H9 (cell line): ENCODE measurements at regions not wholly inside any gene's neighbourhood (a gene's known extent, or its start where the extent isn't known, plus 50 kb on each side); places are given as distances from the start of the nearest gene placed in this dataset.

Source experiments
- DNase-seq: peaks from one replicate; pipeline ENCODE4 v3.0.0-alpha.2; 2017
- H2AFZ ChIP-seq: one replicate; pipeline ENCODE4 v1.6.1; 2013; ENCODE audit warnings: mild to moderate bottlenecking, low read length, control low read depth, moderate library complexity
- H2AK5ac ChIP-seq: 2 replicates; pipeline ENCODE4 v1.6.1; 2013; ENCODE audit warnings: low read length, control low read depth, mixed read lengths; ENCODE audit not compliant: insufficient read length
- H2BK120ac ChIP-seq: one replicate; pipeline ENCODE4 v1.6.1; 2013; ENCODE audit warnings: low read depth, mild to moderate bottlenecking, low read length, control low read depth, inconsistent platforms; ENCODE audit not compliant: poor library complexity, severe bottlenecking
- H2BK12ac ChIP-seq: 2 replicates; pipeline ENCODE4 v1.6.1; 2013; ENCODE audit warnings: low read length, control low read depth, mixed read lengths, low read depth; ENCODE audit not compliant: insufficient read length
- H2BK15ac ChIP-seq: 2 replicates; pipeline ENCODE4 v1.6.1; 2013; ENCODE audit warnings: low read depth, low read length, control low read depth
- H2BK20ac ChIP-seq: one replicate; pipeline ENCODE4 v1.6.1; 2013; ENCODE audit warnings: low read depth, mild to moderate bottlenecking, low read length, control low read depth, inconsistent platforms; ENCODE audit not compliant: poor library complexity, severe bottlenecking
- H2BK5ac ChIP-seq: 2 replicates; pipeline ENCODE4 v1.6.1; 2013; ENCODE audit warnings: low read length, control low read depth, mixed read lengths; ENCODE audit not compliant: insufficient read length
- H3K14ac ChIP-seq: 2 replicates; pipeline ENCODE4 v1.6.1; 2013; ENCODE audit warnings: low read length, control low read depth; ENCODE audit not compliant: insufficient read depth
- H3K18ac ChIP-seq: 2 replicates; pipeline ENCODE4 v1.6.1; 2013; ENCODE audit warnings: low read depth, mild to moderate bottlenecking, mixed read lengths, low read length, control low read depth; ENCODE audit not compliant: insufficient read length
- H3K23ac ChIP-seq: 2 replicates; pipeline ENCODE4 v1.6.1; 2013; ENCODE audit warnings: low read length, control low read depth, mixed read lengths, low read depth; ENCODE audit not compliant: insufficient read length
- H3K23me2 ChIP-seq: 2 replicates; pipeline ENCODE4 v1.6.1; 2013; ENCODE audit warnings: low read depth, mild to moderate bottlenecking, mixed read lengths, low read length, control low read depth; ENCODE audit not compliant: insufficient read length, poor library complexity, severe bottlenecking
- H3K27ac ChIP-seq: 2 replicates; pipeline ENCODE4 v1.5.1; 2013; ENCODE audit warnings: low read length, control low read depth, mixed read lengths, low read depth; ENCODE audit not compliant: insufficient read length
- H3K27me3 ChIP-seq: 2 replicates; pipeline ENCODE4 v1.6.1; 2013; ENCODE audit warnings: low read length, control low read depth, inconsistent platforms; ENCODE audit not compliant: insufficient read depth
- H3K4ac ChIP-seq: 2 replicates; pipeline ENCODE4 v1.6.1; 2013; ENCODE audit warnings: low read depth, mild to moderate bottlenecking, control low read depth, inconsistent platforms, low read length, moderate library complexity
- H3K4me1 ChIP-seq: 2 replicates; pipeline ENCODE4 v1.6.1; 2013; ENCODE audit warnings: low read length, control low read depth, inconsistent platforms; ENCODE audit not compliant: insufficient read depth
- H3K4me2 ChIP-seq: 2 replicates; pipeline ENCODE4 v1.6.1; 2013; ENCODE audit warnings: low read length, control low read depth, mixed read lengths; ENCODE audit not compliant: insufficient read length, insufficient read depth
- H3K56ac ChIP-seq: 2 replicates; pipeline ENCODE4 v1.6.1; 2013; ENCODE audit warnings: low read depth, mild to moderate bottlenecking, mixed read lengths, low read length, control low read depth; ENCODE audit not compliant: insufficient read length
- H3K79me1 ChIP-seq: 2 replicates; pipeline ENCODE4 v1.6.1; 2013; ENCODE audit warnings: low read depth, mild to moderate bottlenecking, moderate library complexity, low read length, control low read depth, inconsistent platforms; ENCODE audit not compliant: insufficient read depth, poor library complexity, severe bottlenecking
- H3K79me2 ChIP-seq: 2 replicates; pipeline ENCODE4 v1.6.1; 2013; ENCODE audit warnings: low read length, control low read depth, inconsistent platforms; ENCODE audit not compliant: insufficient read depth
- H3K9ac ChIP-seq: 2 replicates; pipeline ENCODE4 v1.6.1; 2013; ENCODE audit warnings: low read length, control low read depth, mixed read lengths; ENCODE audit not compliant: insufficient read length; ENCODE audit errors: extremely low read depth
- H3K9me3 ChIP-seq: one replicate; pipeline ENCODE4 v1.6.1; 2013; ENCODE audit warnings: low read depth, low read length, inconsistent platforms; ENCODE audit not compliant: control insufficient read depth
- H3T11ph ChIP-seq: one replicate; pipeline ENCODE4 v1.6.1; 2013; ENCODE audit warnings: mild to moderate bottlenecking, low read length, control low read depth, inconsistent platforms
- H4K20me1 ChIP-seq: one replicate; pipeline ENCODE4 v1.6.1; 2013; ENCODE audit not compliant: control insufficient read depth, insufficient read length, insufficient read depth
- H4K5ac ChIP-seq: 2 replicates; pipeline ENCODE4 v1.6.1; 2013; ENCODE audit warnings: low read depth, mild to moderate bottlenecking, mixed read lengths, low read length, control low read depth; ENCODE audit not compliant: insufficient read length
- H4K8ac ChIP-seq: replicated peaks from 2 replicates; pipeline ENCODE4 v1.6.1; 2013; ENCODE audit warnings: low read length, control low read depth, mixed read lengths, low read depth; ENCODE audit not compliant: insufficient read length
- H4K91ac ChIP-seq: 2 replicates; pipeline ENCODE4 v1.6.1; 2013; ENCODE audit warnings: low read depth, mild to moderate bottlenecking, moderate library complexity, mixed read lengths, low read length, control low read depth; ENCODE audit not compliant: insufficient read length
- H3K27ac Mint-ChIP-seq, 3 experiments: 2 replicates in 2 of 3; 3 replicates in 1 of 3; pipeline ENCODE4 v1.8.0; 2020 to 2021; ENCODE audit warnings: mixed read lengths in 3 of 3, mild to moderate bottlenecking in 1 of 3, moderate library complexity in 1 of 3
- H3K27me3 Mint-ChIP-seq: 2 replicates; pipeline ENCODE4 v1.8.0; 2021; ENCODE audit warnings: low read depth, mild to moderate bottlenecking, moderate library complexity, mixed read lengths
- H3K36me3 Mint-ChIP-seq, 3 experiments: 2 replicates in 2 of 3; 3 replicates in 1 of 3; pipeline ENCODE4 v1.8.0; 2020 to 2021; ENCODE audit warnings: low read depth in 3 of 3, mixed read lengths in 3 of 3; ENCODE audit not compliant: insufficient read depth in 1 of 3
- H3K4me1 Mint-ChIP-seq, 2 experiments: 2 replicates each; pipeline ENCODE4 v1.8.0; 2020; ENCODE audit warnings: mixed read lengths in 2 of 2
- H3K4me3 Mint-ChIP-seq, 2 experiments: 2 replicates in 1 of 2; 3 replicates in 1 of 2; pipeline ENCODE4 v1.8.0; 2020 to 2021; ENCODE audit warnings: mild to moderate bottlenecking in 2 of 2, mixed read lengths in 2 of 2, moderate library complexity in 1 of 2
- H3K9me3 Mint-ChIP-seq, 2 experiments: 2 replicates in 1 of 2; 3 replicates in 1 of 2; pipeline ENCODE4 v1.8.0; 2020; ENCODE audit warnings: mild to moderate bottlenecking in 2 of 2, mixed read lengths in 2 of 2, moderate library complexity in 1 of 2
- WGBS: extraction: QIAGEN DNeasy Blood & Tissue Kit; methylation state at CpG from one replicate; pipeline ENCODE4 v1.1.7; 2013; ENCODE audit warnings: missing lambda C conversion rate, low lambda C conversion rate, mixed read lengths; ENCODE audit not compliant: insufficient read length; ENCODE audit errors: extremely low coverage; 5-methylcytosine and 5-hydroxymethylcytosine counted together
- TF ChIP-seq, protein P1 (sequence below): fragments of 200-600 bp; sonication (generic); conservative IDR thresholded peaks from 3 replicates; pipeline ENCODE4 v1.8.0; 2021; ENCODE audit warnings: antibody characterized with exemption, mild to moderate bottlenecking

DNA sequence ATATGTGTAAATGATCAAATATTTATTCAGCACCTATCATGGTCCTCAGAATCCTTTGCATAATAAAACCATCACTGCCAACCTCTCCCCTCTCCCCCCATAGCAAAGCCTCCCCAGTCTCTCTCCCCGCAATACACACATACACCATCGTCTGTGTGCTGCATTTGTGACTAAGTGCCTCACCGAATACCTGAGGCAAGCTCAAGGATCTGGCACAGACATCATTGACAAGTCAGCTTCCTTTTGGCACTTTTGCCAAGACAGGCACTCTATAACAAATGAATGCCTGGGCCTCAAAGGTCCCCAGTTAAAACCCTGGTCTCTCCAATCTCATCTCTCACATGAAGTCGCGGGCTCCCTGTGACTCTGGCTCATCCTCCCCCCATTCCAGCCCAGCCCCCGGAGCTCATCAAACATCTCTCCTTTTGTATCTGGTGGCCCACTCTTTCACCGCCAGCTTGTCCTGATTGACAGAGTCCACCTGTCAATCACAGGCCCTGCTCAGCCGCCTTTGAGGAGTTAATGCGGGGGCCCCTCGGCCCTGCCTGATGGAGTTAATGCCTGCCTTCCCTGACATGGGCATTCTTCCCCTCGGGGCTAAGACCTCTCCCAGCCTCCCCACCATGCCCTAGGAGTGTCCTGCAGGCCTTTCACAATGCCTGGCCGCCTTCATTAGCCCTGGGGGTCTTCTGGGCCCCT lies 135.8 kb upstream of the ATP6AP2 start:
- no peak overlapping the region for H2AK5ac ChIP-seq

More for the DNA sequence above, 135.8 kb upstream of the ATP6AP2 start:
- Histone ChIP-seq H4K8ac (no peak overlapping the region), H3K27ac (no peak overlapping the region), H3K4ac (no peak overlapping the region), H3K14ac (no peak overlapping the region), H2BK20ac (no peak overlapping the region), H3K4me2 (no peak overlapping the region), H3K23ac (no peak overlapping the region), H2AFZ (no peak overlapping the region), H4K91ac (no peak overlapping the region), H2BK12ac (no peak overlapping the region), H3K23me2 (no peaks in the 10 kb centered on the region), H3T11ph (no peak overlapping the region), H3K27me3 (no peaks in the 10 kb centered on the region), H3K56ac (no peak overlapping the region), H3K9me3 (no peaks in the 10 kb centered on the region), H3K79me2 (no peaks in the 10 kb centered on the region), H2BK5ac (no peak overlapping the region), H3K4me1 (no peaks in the 10 kb centered on the region), H2BK15ac (no peak overlapping the region), H4K20me1 (no peaks in the 10 kb centered on the region), H3K79me1 (no peaks in the 10 kb centered on the region), H3K9ac (no peak overlapping the region), H2BK120ac (no peak overlapping the region), H3K18ac (no peak overlapping the region), H4K5ac (no peak overlapping the region)
- H3K27me3 Mint-ChIP-seq, result no peaks in the 10 kb centered on the region; the same call in 1 of the 2 replicates
- H3K9me3 Mint-ChIP-seq, result peaks cover 61 to 72% of the 10 kb centered on the region in 2 experiments
- TF ChIP-seq, protein P1, sequence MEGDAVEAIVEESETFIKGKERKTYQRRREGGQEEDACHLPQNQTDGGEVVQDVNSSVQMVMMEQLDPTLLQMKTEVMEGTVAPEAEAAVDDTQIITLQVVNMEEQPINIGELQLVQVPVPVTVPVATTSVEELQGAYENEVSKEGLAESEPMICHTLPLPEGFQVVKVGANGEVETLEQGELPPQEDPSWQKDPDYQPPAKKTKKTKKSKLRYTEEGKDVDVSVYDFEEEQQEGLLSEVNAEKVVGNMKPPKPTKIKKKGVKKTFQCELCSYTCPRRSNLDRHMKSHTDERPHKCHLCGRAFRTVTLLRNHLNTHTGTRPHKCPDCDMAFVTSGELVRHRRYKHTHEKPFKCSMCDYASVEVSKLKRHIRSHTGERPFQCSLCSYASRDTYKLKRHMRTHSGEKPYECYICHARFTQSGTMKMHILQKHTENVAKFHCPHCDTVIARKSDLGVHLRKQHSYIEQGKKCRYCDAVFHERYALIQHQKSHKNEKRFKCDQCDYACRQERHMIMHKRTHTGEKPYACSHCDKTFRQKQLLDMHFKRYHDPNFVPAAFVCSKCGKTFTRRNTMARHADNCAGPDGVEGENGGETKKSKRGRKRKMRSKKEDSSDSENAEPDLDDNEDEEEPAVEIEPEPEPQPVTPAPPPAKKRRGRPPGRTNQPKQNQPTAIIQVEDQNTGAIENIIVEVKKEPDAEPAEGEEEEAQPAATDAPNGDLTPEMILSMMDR, result no peak
- DNase-seq, result no peak
- H3K27ac Mint-ChIP-seq, result no peak overlapping the region
- peak overlapping the region in 1 of 2 experiments; percentile 16; a peak in 1 of 5 replicates for H3K4me3 Mint-ChIP-seq
- whole genome bisulfite sequencing, result no CpG with 5 or more reads among the region's 12 CpGs
- H3K4me1 Mint-ChIP-seq, result peaks cover 3 to 11% of the 10 kb centered on the region in 2 experiments
- no peaks in the 10 kb centered on the region; a peak in 2 of 7 replicates for H3K36me3 Mint-ChIP-seq
